ENCODE measurements at regions not wholly inside any gene's neighbourhood (a gene's known extent, or its start where the extent isn't known, plus 50 kb on each side); places are given as distances from the start of the nearest gene placed in this dataset.
"Not testable (repeated sequence)": the region's sequence is repeated elsewhere in the genome, so short reads cannot be mapped to it uniquely, and the experiment has no call there.

- no peak for DNase-seq (ENCODE audit: low spot score)
Observed at GRCh38 chr2:184444623-184445223, 153.6 kb upstream of the ZNF804A start.

GRCh38 chr2:184449760-184450159 is 148.6 kb upstream of the ZNF804A start:
- no peak for DNase-seq (ENCODE audit: low spot score)

DNA sequence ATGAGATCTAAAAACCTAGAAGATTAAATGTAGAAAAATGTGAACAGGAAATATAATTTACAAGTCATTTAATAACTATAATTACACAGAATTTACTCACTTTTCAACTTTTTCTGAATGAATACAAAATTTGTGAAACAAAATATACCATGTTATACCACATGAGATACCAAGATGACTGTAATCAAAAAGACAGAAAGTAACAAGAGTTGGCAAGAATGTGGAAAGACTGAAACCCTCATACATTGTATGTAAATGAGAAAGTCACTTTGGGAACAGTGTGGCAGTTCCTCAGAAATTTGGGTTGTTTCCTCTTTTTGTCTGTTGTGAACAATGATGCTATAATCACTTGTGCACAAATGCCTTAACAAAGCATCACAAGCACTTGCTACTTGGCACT is 145.4 kb upstream of the ZNF804A start:
- DNase-seq (ENCODE audit: low spot score), result no peak

- no peak for DNase-seq (ENCODE audit: low spot score)
Observed at GRCh38 chr2:184455624-184456023, 142.7 kb upstream of the ZNF804A start.

- not testable (repeated sequence) for DNase-seq (ENCODE audit: low spot score)
Observed at GRCh38 chr2:184456693-184457092, 141.6 kb upstream of the ZNF804A start.

DNA sequence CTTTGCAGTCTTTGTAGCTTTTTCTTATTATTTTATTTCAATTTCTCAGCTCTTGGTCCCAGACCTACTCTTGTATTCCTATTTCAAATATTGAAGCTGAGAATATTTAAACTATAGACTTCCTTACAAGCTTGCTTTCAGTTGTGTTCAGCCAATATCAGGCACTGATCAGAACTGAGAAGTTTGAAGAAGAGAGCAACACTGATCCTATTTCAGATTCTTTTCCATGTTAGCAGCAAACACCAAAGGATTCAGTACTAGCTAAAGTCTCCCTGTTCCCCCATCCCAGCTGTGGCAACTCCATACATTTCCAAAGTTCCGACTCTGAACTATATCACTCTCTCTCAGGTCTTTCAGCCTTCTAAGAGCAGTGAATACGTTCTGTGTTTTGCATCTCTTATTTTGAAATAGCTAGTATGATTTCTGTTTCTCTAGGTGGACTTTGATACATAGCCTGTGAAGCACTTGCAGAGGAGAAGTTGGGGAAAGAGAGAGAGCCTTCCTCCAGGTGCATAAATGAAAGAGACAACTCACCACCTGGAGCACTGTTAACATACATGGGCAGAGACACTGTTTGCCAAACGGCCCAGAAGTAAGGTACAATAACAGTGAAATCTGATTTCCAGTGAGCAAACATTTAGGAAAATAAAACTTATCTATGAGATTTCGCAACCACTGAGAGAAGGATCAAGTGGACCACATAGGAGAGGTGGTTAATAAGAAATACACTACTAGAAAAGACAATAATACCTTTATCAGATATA is 135.0 kb upstream of the ZNF804A start:
- no peak for DNase-seq (ENCODE audit: low spot score)

- DNase-seq (ENCODE audit: low spot score), result no peak
Observed at GRCh38 chr2:184463866-184464248, 134.5 kb upstream of the ZNF804A start.

DNA sequence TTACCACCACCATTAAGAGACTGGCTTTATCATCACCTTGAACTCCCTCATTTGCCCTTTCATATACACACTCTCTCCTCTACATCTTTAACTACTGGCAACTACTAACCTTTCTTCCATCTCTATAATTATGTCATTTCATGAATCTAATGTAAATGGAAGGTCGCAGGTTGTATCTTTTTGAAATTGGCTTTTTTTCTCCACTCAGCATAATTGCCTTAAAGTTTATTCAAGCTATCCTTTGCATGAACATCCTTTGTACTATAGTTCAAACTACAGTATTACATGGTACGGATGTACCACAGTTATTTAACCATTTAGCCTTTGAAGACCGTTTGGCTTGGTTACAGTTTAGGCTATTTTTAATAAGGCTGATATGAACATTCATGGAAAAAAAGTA is 129.5 kb upstream of the ZNF804A start:
- no peak for DNase-seq (ENCODE audit: low spot score)

- DNase-seq (ENCODE audit: low spot score), result no peak
Observed at GRCh38 chr2:184472481-184472880, 125.8 kb upstream of the ZNF804A start.

- no peak for DNase-seq (ENCODE audit: low spot score)
Observed at GRCh38 chr2:184481865-184482264, 116.5 kb upstream of the ZNF804A start.

- DNase-seq (ENCODE audit: low spot score), result no peak
Observed at GRCh38 chr2:184498936-184499335, 99.4 kb upstream of the ZNF804A start.

GRCh38 chr2:184504252-184504651 is 94.1 kb upstream of the ZNF804A start:
- DNase-seq (ENCODE audit: low spot score), result no peak

DNA sequence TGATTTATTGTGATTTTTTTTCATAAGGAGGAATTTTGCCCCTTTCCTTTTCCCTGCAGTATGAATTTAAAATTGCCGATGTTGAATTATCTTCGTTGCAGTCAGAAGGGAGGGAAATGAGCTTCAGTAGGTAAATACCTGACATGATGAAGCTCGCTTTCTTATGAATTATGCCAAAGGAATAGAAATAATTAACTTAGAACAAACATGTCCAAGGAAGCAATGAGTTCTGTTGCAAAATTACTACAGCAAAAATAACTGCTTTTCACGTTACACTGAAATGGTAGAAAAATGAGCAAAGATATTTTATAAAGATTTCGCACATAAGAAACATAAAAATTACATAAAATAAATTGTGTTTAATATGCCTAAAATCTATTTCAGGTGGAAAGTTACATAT is 91.1 kb upstream of the ZNF804A start:
- DNase-seq (ENCODE audit: low spot score), result no peak

GRCh38 chr2:184517402-184517801 is 80.9 kb upstream of the ZNF804A start:
- no peak for DNase-seq (ENCODE audit: low spot score)

GRCh38 chr2:184520441-184520840 is 77.9 kb upstream of the ZNF804A start:
- DNase-seq (ENCODE audit: low spot score), result no peak

GRCh38 chr2:184523732-184524131 is 74.6 kb upstream of the ZNF804A start:
- no peak for DNase-seq (ENCODE audit: low spot score)

DNA sequence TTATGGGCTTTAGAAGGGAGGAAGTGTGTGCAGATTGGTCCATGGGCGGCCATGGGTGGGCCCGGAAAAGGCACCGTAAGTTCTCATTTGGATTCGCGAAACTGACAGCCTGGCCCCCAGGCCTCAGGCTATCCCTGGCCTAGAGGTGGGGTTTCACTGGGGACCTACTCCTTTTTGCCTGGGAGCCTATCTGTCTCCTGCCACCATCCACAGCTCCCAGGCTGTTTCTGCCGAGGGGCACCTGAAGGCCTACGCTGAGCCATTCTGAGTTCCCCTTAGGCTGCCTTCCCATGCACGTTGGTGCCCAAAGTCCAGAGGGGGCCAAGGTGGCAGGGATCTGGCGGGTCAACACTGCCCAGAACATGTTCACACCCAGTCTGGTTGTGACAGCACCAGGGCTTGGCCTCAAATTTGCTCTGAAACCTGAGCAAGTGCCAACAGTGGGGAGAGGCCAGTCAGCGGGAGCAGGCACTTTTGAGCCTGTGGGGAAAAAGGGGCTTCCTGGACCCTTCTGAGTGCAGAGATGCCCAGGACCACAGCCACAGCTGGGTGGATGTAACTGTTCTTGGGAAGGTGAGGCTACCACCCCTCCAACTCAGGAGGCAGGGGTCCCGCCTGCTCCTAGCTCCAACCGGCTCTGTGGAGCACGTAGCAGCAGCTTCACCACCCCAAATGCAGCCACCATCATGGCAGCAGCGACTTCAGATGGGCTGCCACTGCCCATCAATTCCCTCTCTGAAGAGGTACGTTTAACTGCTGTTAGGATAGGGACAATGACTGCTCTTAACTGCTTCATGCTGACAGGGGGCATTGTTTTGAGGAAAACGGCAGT is 73.6 kb upstream of the ZNF804A start:
- no peak for DNase-seq (ENCODE audit: low spot score)

- no peak for DNase-seq (ENCODE audit: low spot score)
Observed at GRCh38 chr2:184527058-184527457, 71.3 kb upstream of the ZNF804A start.

DNA sequence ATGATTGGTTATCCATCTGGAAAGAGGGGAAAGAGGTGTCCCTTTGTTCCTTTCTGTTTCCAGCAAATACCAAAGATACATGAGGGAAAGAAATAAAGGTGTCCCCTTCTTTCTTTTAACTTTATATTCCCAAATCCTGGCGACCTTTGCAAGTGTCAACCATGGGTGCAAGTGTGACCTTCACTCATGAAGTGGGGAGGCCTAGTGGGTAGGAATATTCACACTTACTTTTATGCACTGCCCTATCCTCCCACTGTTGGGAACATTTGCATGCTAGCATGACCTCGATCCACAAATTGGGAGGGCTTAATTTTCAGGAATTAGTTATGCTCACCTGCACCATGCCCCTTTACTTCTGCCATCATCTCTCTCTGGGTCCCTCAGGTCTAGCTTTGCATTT is 70.2 kb upstream of the ZNF804A start:
- no peak for DNase-seq (ENCODE audit: low spot score)

- DNase-seq (ENCODE audit: low spot score), result no peak
Observed at GRCh38 chr2:184530239-184530638, 68.1 kb upstream of the ZNF804A start.

- no peak for DNase-seq (ENCODE audit: low spot score)
Observed at GRCh38 chr2:184530959-184531358, 67.4 kb upstream of the ZNF804A start.

DNA sequence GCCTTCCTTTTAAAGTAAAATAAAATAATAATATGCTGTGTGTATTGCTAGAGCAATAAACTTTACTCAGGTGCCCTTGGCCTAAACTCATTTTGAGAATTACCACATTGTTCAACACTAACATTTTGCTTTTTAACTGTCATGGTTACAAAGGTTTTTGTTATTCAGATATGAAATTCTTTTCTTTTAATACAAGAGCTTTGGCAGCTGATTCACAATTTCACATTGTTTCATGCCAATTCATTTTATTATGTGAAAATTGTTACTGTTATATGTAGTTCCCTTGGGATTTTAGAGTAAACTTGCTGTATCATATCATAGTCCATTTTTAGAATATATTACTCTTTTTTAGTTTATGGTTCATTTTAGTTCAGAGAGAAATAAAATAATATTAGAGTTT is 65.8 kb upstream of the ZNF804A start:
- DNase-seq (ENCODE audit: low spot score), result no peak

DNA sequence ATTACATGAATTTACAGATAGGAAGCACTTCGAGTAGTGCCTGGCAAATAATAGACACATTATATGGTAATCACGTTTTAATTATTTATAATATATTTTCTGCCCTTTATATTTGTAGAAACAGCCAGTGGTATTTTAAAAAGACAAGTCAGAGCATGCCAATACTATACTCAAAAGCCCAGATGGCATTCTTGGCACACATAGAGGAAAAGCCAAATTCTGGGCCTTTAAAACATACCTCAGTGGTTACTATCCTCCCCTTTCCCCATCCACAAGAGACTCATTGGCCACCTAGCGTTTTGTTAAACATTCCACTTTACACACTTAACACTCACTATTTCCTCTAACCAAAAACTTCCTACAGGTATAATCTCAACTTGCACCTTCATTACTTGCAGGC is 63.3 kb upstream of the ZNF804A start:
- no peak for DNase-seq (ENCODE audit: low spot score)

Measured in SW480 (cell line).